ENCODE measurements at regions not wholly inside any gene's neighbourhood (a gene's known extent, or its start where the extent isn't known, plus 50 kb on each side); places are given as distances from the start of the nearest gene placed in this dataset.

DNA sequence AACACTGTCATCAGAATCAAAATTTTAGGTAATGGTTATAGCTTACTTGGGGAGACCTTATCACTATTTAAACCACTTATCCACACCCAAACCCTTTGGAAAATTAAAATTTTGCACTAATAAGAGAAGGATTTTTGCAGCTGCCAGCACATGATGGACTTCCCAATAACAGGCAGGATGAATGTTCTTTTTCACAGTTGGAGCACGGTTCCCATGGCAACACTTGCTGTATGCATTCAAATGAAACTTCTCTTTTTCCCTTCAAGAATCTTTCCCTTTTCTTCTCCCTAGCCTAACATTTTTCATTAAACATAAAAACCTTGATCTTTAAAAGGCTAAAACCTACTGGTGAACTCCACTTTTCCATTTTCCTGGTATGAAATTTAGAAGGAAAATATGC, 768.2 kb downstream of the KCTD8 start:
- Histone ChIP-seq H3K27ac (no peak overlapping the region), H3K36me3 (no peaks in the 10 kb centered on the region), H3K4me1 (no peaks in the 10 kb centered on the region), H3K27me3 (no peaks in the 10 kb centered on the region), H3K9me3 (no peaks in the 10 kb centered on the region), H3K4me3 (no peak overlapping the region)
- TF ChIP-seq, protein P1, sequence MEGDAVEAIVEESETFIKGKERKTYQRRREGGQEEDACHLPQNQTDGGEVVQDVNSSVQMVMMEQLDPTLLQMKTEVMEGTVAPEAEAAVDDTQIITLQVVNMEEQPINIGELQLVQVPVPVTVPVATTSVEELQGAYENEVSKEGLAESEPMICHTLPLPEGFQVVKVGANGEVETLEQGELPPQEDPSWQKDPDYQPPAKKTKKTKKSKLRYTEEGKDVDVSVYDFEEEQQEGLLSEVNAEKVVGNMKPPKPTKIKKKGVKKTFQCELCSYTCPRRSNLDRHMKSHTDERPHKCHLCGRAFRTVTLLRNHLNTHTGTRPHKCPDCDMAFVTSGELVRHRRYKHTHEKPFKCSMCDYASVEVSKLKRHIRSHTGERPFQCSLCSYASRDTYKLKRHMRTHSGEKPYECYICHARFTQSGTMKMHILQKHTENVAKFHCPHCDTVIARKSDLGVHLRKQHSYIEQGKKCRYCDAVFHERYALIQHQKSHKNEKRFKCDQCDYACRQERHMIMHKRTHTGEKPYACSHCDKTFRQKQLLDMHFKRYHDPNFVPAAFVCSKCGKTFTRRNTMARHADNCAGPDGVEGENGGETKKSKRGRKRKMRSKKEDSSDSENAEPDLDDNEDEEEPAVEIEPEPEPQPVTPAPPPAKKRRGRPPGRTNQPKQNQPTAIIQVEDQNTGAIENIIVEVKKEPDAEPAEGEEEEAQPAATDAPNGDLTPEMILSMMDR (IDR thresholded peaks at IDR 0.05): no peak
- no peak for TF ChIP-seq POLR2A (IDR thresholded peaks at IDR 0.05)
- no peak for DNase-seq
- intact Hi-C loops (cut with DNase I; ENCODE audit: low total_unique reads): no loop called here

GRCh38 chr4:43682551-43682950, 766.1 kb downstream of the KCTD8 start:
- no peak for DNase-seq
- no peaks in the 10 kb centered on the region for H3K36me3 ChIP-seq
- H3K27me3 ChIP-seq: no peaks in the 10 kb centered on the region
- no peak for TF ChIP-seq POLR2A (IDR thresholded peaks at IDR 0.05)
- TF ChIP-seq, protein P1 (IDR thresholded peaks at IDR 0.05): no peak
- H3K4me1 ChIP-seq: no peaks in the 10 kb centered on the region
- intact Hi-C loops (cut with DNase I; ENCODE audit: low total_unique reads): no loop called here
- no peak overlapping the region for H3K4me3 ChIP-seq
- no peak overlapping the region for H3K27ac ChIP-seq
- no peaks in the 10 kb centered on the region for H3K9me3 ChIP-seq

DNA sequence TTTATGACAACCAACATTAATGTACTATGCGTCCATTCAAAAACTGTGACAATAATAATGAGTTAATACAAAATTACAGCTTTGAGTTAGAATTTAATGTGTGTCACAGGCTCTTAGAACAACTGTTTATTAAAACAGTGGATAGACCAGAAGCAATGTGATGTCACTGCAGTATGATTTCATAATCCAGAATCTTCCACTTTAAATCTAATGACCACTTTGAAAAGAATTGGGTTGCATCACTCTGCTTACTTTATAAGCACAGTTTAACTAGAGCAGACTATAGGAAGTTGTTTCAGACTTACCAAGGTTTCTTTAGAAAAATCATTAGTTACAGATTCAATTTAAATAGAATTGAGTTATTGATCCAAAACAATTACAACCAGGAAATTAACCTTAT, 758.5 kb downstream of the KCTD8 start:
- Histone ChIP-seq H3K27me3 (no peaks in the 10 kb centered on the region), H3K27ac (no peak overlapping the region), H3K4me1 (no peaks in the 10 kb centered on the region), H3K4me3 (no peak overlapping the region), H3K36me3 (no peaks in the 10 kb centered on the region), H3K9me3 (no peaks in the 10 kb centered on the region)
- TF ChIP-seq, protein P1 (IDR thresholded peaks at IDR 0.05): no peak
- TF ChIP-seq POLR2A (IDR thresholded peaks at IDR 0.05): no peak
- intact Hi-C loops (cut with DNase I; ENCODE audit: low total_unique reads): no loop called here
- DNase-seq: no peak

- no peak for DNase-seq
- intact Hi-C loops (cut with DNase I; ENCODE audit: low total_unique reads): no loop called here
- H3K9me3 ChIP-seq: no peaks in the 10 kb centered on the region
- no peaks in the 10 kb centered on the region for H3K27me3 ChIP-seq
- no peak overlapping the region for H3K27ac ChIP-seq
- TF ChIP-seq, protein P1 (IDR thresholded peaks at IDR 0.05): no peak
- no peak for TF ChIP-seq POLR2A (IDR thresholded peaks at IDR 0.05)
- H3K4me3 ChIP-seq: no peak overlapping the region
- no peaks in the 10 kb centered on the region for H3K4me1 ChIP-seq
- no peaks in the 10 kb centered on the region for H3K36me3 ChIP-seq
Observed at GRCh38 chr4:43693876-43694275, 754.7 kb downstream of the KCTD8 start.

DNA sequence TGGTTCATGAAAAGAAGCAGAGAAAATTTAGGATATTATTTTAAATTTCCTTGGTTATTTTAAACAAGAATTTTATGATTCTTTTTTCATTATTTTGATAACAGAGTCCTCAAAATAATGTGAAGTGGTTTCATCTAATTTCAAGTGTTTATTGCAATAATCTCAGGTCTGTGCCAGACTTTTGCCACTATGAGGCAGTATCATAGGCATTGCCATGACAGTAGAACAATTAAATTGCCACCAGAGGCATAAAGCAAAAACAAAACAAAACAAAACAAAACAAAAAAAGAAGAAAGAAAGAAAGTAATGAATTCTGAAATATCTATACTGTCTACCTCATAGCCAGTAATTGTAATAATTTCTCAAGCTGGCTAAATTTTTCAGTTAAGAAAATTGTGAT, 739.2 kb downstream of the KCTD8 start:
- Histone ChIP-seq H3K27ac (no peak overlapping the region), H3K4me3 (no peak overlapping the region), H3K27me3 (no peaks in the 10 kb centered on the region), H3K36me3 (no peaks in the 10 kb centered on the region), H3K4me1 (no peaks in the 10 kb centered on the region), H3K9me3 (no peaks in the 10 kb centered on the region)
- intact Hi-C loops (cut with DNase I; ENCODE audit: low total_unique reads): no loop called here
- TF ChIP-seq, protein P1 (IDR thresholded peaks at IDR 0.05): no peak
- TF ChIP-seq POLR2A (IDR thresholded peaks at IDR 0.05): no peak
- no peak for DNase-seq

Measured in uterus (tissue), 3 donors.